ENCODE measurements at regions not wholly inside any gene's neighbourhood (a gene's known extent, or its start where the extent isn't known, plus 50 kb on each side); places are given as distances from the start of the nearest gene placed in this dataset.

GRCh38 chrX:66900886-66901285 is 262.0 kb upstream of the EDA2R start:
- TF ChIP-seq, protein P1, sequence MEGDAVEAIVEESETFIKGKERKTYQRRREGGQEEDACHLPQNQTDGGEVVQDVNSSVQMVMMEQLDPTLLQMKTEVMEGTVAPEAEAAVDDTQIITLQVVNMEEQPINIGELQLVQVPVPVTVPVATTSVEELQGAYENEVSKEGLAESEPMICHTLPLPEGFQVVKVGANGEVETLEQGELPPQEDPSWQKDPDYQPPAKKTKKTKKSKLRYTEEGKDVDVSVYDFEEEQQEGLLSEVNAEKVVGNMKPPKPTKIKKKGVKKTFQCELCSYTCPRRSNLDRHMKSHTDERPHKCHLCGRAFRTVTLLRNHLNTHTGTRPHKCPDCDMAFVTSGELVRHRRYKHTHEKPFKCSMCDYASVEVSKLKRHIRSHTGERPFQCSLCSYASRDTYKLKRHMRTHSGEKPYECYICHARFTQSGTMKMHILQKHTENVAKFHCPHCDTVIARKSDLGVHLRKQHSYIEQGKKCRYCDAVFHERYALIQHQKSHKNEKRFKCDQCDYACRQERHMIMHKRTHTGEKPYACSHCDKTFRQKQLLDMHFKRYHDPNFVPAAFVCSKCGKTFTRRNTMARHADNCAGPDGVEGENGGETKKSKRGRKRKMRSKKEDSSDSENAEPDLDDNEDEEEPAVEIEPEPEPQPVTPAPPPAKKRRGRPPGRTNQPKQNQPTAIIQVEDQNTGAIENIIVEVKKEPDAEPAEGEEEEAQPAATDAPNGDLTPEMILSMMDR (IDR thresholded peaks at IDR 0.05) = no peak
- TF ChIP-seq POLR2A (IDR thresholded peaks at IDR 0.05) = no peak
